GM20000 (cell line): ENCODE measurements at regions not wholly inside any gene's neighbourhood (a gene's known extent, or its start where the extent isn't known, plus 50 kb on each side); places are given as distances from the start of the nearest gene placed in this dataset.

Experiments used
- DNase-seq: peaks from one replicate; pipeline ENCODE4 v3.0.0; 2012; ENCODE audit warnings: low spot score
- CTCF ChIP-seq: IDR thresholded peaks from 2 replicates; pipeline ENCODE4 v1.5.1; 2012; ENCODE audit warnings: mild to moderate bottlenecking, control low read depth; ENCODE audit errors: extremely low read depth, missing control alignments

- TF ChIP-seq CTCF, result no peak
- no peak for DNase-seq
These were observed 223.2 kb upstream of the LMCD1 start for GRCh38 chr3:8278448-8278847.

GRCh38 chr3:8279476-8279875 is 222.1 kb upstream of the LMCD1 start:
- no peak for DNase-seq
- TF ChIP-seq CTCF, result no peak

- TF ChIP-seq CTCF, result no peak
- no peak for DNase-seq
These were observed 221.6 kb upstream of the LMCD1 start for GRCh38 chr3:8279886-8280550.

- TF ChIP-seq CTCF, result no peak
- no peak for DNase-seq
These were observed 219.0 kb upstream of the LMCD1 start for GRCh38 chr3:8282541-8283165.

GRCh38 chr3:8283193-8283592 is 218.4 kb upstream of the LMCD1 start:
- no peak for TF ChIP-seq CTCF
- DNase-seq, result no peak

GRCh38 chr3:8286086-8286485 is 215.5 kb upstream of the LMCD1 start:
- no peak for TF ChIP-seq CTCF
- no peak for DNase-seq

- no peak for TF ChIP-seq CTCF
- DNase-seq, result no peak
These were observed 214.9 kb upstream of the LMCD1 start for GRCh38 chr3:8286749-8287148.
